G401 (cell line): ENCODE measurements at regions not wholly inside any gene's neighbourhood (a gene's known extent, or its start where the extent isn't known, plus 50 kb on each side); places are given as distances from the start of the nearest gene placed in this dataset.
"Not testable (repeated sequence)": the region's sequence is repeated elsewhere in the genome, so short reads cannot be mapped to it uniquely, and the experiment has no call there.

ENCODE experiments used
- DNase-seq: peaks from one replicate; pipeline ENCODE4 v3.0.0-alpha.2; 2015; ENCODE audit warnings: low spot score
- in situ Hi-C: cut with HindIII; loops from 2 replicates; pipeline ENCODE4 v1.10.0; 2016; ENCODE audit warnings: low sequenced_read_pairs, mixed read lengths

DNA sequence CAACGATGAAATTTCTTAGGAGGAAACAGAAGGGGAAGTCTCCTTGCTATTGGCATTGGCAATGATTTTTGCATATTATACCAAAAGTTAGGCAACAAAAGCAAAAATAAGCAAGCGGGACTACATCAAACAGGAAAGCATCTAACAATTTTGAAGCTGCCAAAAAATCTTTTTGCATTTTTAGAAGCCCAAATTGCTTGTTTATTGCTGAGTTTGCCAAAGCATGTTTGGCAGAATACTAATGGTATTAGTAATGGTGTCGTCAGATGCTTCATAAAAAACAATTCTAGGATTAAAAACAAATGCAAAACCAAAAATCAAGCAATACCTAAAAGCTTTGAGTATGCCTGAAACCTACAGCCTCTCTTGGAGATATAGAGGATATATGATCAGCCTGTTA is 80.0 kb downstream of the GALR1 start:
- DNase-seq = no peak
- in situ Hi-C loops = no loop called here

DNA sequence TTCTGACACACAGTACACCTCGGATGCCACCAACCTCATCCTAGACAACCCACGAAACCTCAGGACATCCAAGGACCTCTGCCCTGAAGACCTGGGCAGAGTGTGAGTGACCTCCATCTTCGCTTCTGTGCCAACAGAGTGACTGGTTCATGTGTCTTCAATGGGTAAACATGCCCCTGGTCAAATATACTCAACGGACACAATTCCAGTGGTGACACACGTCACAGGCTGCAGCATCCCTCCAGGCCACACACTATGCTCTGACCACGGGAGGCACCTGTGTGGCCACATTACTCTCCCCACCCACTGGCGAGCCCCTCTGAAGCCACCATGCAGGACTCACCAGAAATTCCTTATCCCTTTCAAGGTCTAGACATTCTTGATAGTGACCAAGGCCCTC is 85.2 kb downstream of the GALR1 start:
- in situ Hi-C loops = no loop called here
- no peak for DNase-seq

GRCh38 chr18:77337604-77338003 is 88.0 kb downstream of the GALR1 start:
- in situ Hi-C loops = no loop called here
- DNase-seq = no peak

- in situ Hi-C loops = no loop called here
- no peak for DNase-seq
These were observed 89.4 kb downstream of the GALR1 start for GRCh38 chr18:77339093-77339492.

- in situ Hi-C loops = no loop called here
- DNase-seq = no peak
These were observed 90.0 kb downstream of the GALR1 start for GRCh38 chr18:77339623-77340022.

- DNase-seq = no peak
- in situ Hi-C loops = no loop called here
These were observed 91.2 kb downstream of the GALR1 start for GRCh38 chr18:77340815-77341214.

GRCh38 chr18:77341527-77342325 is 92.1 kb downstream of the GALR1 start:
- in situ Hi-C loops = no loop called here
- DNase-seq = no peak

- DNase-seq = no peak
- in situ Hi-C loops = no loop called here
These were observed 93.1 kb downstream of the GALR1 start for GRCh38 chr18:77342736-77343135.

GRCh38 chr18:77343846-77344510 is 94.3 kb downstream of the GALR1 start:
- DNase-seq = no peak
- in situ Hi-C loops = no loop called here

- in situ Hi-C loops = no loop called here
These were observed 95.3 kb downstream of the GALR1 start for GRCh38 chr18:77344786-77345500.

DNA sequence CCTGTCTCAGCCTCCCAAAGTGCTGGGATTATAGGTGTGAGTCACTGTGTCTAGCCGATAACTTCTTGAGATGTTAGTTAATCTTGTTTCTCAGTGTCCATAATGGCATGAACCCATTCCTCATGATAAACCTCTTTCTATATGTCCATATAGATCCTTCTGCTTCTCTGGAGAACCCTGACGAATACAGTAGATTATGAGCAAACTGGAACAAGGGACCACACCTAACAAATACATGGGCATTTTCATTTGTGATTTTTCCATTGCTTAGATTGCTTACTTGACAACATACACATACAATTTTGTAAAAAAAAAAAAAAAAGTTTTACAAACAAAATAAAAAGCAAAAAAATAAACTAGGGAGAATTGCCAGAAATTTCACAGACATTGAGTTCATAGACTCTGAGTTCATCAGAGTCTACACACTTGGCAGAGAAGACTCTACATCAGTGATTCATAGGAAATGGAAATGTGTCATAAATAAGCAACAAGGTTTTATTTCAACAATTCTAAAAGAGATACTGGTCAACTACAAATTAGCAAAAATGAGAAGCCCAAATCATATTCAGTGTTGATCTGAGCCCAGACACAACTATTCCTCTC is 96.7 kb downstream of the GALR1 start:
- in situ Hi-C loops = no loop called here
- DNase-seq = no peak

More at GRCh38 chr18:77344786-77345500, 95.3 kb downstream of the GALR1 start:
- DNase-seq = no peak

DNA sequence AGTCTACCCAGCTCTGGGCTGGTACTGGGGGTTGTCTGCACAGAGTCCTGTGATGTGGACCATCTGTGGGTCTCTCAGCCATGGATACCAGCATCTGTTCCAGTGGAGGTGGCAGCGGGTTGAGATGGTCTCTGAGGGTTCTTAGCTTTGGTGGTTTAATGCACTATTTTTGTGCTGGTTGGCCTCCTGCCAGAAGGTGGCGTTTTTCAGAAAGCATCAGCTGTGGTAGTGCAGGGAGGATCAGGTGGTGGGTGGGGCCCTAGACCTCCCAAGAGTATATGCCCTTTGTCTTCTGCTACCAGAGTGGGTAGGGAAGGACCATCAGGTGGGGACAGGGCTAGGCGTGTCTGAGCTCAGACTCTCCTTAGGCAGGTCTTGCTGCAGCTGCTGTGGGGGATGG is 103.7 kb downstream of the GALR1 start:
- in situ Hi-C loops, DNase-seq: not testable (repeated sequence)

GRCh38 chr18:77359561-77360314 is 110.1 kb downstream of the GALR1 start:
- DNase-seq = no peak
- in situ Hi-C loops = no loop called here

GRCh38 chr18:77360315-77361190 is 110.9 kb downstream of the GALR1 start:
- no peak for DNase-seq
- in situ Hi-C loops = no loop called here

DNA sequence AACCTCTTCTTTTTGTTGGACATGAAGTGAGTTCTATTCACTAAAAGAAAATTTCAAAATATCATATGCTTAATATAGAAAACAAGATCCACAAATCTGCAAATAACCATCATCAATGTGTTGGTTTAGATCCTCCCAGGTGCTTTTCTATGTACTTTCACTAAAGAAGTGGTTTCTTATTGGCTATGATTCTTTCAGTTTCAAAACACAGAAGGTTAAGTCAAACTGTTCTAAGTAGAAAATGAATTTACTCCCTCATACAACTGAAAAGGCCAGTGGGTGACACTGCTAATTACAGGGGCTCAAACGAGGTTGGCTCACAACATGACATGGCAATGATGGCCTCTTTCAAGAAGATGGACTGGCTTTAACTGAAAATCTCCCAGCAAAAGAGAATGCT is 111.7 kb downstream of the GALR1 start:
- in situ Hi-C loops = no loop called here
- no peak for DNase-seq

GRCh38 chr18:77365667-77366066 is 116.0 kb downstream of the GALR1 start:
- DNase-seq = no peak
- in situ Hi-C loops = no loop called here

GRCh38 chr18:77366067-77366719 is 116.5 kb downstream of the GALR1 start:
- no peak for DNase-seq
- in situ Hi-C loops = no loop called here
